ENCODE measurements at regions not wholly inside any gene's neighbourhood (a gene's known extent, or its start where the extent isn't known, plus 50 kb on each side); places are given as distances from the start of the nearest gene placed in this dataset.

GRCh38 chr17:72525225-72526015 is 404.6 kb downstream of the SOX9 start:
- no peak for TF ChIP-seq CTCF (conservative IDR thresholded peaks at IDR 0.05; ENCODE audit: low read depth, low read length)
- no peak for TF ChIP-seq EZH2 (IDR thresholded peaks at IDR 0.05; ENCODE audit: borderline replicate concordance, low read depth, low read length, poor library complexity, severe bottlenecking)

Measured in A673 (cell line).